Mesenteric fat pad (tissue), 1 donor: ENCODE measurements at regions not wholly inside any gene's neighbourhood (a gene's known extent, or its start where the extent isn't known, plus 50 kb on each side); places are given as distances from the start of the nearest gene placed in this dataset.

Experiments used
- DNase-seq: peaks from one replicate; pipeline ENCODE4 v3.0.0-alpha.2; 2020; ENCODE audit warnings: low spot score
- donor health status: DM: yes; HTN: yes; CAD: no.

DNA sequence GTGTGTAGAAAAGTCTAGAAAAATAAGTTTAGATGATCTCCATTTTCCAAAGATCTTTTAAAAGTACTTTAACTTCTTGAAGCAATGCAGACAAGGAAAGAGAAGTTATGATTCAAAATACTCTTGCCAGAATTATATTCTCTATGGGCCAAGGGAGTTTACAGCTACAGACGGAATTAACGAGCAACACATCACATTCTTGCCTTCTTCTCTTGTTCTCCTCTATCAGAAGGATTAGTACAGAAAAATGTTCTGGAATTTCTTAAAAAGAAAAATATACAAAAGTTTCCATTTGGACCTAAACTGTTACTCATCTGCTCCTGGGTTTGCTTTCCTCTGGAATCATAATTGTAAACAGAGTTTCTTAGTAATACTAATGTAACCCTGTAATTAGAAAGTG is 284.7 kb upstream of the HSF2 start:
- DNase-seq = no peak

DNA sequence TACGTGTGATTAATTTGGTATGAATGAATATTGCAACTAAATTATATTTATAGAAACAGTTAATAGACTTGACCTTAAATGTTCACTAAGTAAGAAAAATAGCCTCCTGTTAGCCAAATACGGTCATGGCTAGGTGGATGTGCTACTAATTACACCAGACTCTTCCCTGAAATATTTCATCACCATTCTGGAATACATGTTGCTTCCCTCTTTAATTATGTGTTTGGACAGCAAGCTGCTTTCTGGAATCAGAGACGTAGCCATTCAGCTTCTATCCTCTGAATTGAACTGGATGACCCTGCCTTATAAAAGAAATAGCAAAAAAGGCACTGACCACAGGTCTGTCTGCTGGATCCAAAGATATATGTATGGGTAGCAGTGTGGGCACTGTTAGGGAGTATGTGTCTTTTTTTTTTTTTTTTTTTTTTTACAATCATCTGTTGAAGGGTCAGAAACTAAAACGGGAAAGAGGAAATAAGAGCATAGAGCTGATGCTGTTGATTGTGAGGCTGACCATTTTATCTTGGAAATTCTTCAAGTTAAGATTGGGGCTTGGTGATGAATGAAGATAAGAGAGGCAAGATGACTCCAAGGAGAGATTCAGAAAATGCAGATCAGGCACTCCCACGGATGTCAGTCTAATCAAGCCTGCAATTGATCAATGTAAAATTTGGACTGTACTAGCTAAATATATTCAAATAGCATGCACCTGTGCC is 283.2 kb upstream of the HSF2 start:
- no peak for DNase-seq

DNA sequence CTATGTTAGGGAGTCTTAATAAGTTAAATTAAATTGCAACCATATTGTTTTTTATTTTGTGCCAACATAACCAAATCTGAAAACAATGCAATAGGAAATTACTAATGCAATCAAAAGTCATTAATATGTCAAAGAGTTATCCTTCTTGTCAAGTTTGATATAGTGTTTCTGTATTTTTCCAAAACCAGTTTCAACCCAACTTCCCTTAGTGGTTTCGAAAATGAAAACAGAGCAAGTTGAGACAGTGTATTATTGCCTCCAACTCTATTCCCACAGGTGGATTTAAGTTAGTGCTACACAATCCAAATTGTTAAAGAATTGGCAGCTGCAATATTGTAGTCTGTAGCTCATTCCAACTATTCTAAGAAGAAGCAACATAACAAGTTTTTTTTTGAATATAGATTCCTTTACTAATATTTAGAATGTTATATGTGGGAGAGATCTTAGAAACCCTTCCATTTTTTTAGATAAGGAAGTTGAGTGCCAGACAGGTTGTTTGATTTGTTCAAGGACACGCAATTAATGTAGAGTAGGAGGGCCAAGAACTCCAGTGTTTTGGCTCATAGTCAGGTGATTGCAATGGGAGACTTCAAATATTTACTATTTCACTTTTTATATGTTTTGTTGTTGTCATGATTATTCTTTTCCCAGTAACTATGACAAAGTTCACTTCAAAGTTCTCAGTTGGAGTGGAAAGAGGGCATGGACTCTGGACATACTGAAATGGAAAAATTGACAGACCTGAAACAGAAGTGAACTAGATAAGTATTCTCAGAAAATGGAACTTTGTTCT is 282.4 kb upstream of the HSF2 start:
- no peak for DNase-seq

DNA sequence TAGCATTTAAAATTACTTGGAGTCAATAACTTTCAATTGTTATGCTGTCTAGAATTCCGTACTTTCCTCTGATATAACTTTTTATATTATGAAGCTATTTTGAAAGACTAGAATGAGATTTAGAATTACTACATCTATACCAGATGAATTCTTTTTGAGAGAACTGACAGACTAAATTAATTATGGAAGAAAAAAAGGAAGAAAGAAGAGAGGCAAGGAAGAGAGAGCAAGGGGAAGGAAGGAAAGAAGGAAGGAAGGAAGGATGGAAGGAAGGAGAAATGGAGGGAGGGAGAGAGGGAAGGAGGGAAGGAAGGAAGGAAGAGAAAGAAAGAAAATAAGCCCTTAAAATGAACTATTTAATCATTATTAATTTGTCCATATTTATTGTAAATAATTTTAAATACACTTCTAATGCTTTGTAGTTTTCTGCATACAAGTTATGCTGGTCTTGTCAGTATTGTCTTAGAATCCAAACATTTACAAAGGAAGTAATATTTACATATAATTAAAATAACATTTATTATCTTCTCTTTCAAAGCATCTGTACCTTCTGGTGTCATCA is 280.4 kb upstream of the HSF2 start:
- DNase-seq = no peak

DNA sequence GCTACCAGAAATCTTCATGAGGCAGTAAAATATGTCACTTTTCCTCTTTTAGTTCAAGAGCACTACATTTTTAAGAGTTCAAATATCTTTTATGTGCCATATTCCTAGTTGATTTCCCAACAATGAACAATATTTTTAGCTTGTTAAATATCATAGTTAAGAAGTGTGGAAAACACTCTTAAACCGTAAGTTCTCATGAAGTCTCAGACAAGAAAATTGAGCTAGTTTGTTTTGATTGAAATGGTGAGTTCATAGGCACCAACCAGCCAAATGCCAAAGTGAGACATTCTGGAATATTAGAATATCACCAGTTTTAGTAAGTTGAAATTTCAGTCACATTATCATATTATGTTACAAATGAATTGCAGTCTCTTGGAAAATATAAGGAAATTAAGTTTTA is 277.2 kb upstream of the HSF2 start:
- no peak for DNase-seq

DNA sequence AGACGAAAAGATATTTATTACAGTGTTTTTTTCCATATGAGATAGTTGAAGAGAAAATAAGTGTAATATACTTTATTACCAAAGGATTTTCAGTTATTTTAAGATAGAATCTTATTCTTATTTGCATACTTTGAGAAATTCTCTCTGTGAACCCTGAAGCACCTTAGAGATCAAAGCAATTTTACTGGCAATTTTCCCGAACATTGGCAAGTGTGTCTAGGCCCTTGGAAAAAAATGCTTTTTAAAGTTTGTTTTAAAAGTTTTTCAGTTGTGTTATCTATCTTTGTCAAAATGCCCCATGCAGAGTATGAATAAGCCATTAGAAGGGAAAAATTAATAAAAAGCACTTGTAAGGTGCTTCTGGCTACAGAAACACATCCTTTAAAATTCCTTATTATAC is 276.8 kb upstream of the HSF2 start:
- DNase-seq = no peak

DNA sequence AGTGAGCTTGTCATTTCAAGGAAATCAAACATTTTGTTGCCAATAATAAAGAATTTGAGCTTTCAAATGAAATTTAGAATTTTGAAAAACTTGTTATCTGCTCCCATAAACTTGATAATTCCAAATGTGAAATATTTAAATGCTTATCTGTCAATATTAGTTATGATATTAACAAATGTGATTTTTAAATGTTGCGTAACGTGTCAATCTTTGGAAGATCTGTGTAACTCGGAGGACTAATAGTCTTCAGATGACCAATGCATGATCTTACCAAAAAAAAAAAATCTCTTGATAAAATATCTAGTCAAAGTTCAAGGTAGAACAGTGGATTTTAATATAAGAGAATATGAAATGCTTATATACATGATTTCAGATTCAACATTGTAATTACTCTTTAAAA is 274.5 kb upstream of the HSF2 start:
- no peak for DNase-seq

DNA sequence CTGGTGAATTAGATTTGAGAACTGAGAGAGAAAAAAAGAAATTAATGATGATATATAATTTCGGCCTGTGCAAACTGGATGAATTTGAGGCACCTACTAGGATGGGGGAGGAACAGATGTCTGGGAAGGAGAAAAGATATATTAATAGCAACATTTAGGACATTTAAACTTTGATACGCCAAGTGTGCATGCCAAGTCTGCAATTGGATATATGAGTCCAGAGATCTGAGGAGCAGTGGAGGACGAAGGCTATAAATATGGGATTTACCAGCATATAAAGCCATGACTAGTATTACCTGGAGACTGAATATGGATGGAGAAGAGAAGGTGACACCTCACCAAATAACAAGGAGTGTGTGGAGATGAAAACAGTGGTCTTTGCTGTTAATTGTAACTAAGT is 272.6 kb upstream of the HSF2 start:
- DNase-seq = no peak

DNA sequence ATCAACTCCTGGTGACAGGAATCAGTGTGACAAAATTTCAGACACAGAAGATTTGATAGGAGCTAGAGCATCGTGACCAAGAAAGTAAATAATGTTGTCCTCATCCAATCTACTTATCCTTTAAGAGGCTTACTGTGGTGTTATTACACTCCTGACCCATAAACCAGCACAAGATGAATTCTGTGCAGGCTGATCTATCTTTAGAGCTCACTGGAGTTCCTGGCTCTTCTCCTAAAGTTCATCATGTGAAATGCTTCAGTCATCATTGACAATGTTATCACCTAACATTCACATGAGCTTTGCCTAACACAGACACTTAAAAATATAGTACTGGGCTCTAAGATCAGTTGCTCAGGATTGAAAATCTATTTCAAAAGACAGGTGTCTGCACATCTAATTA is 271.0 kb upstream of the HSF2 start:
- no peak for DNase-seq

DNA sequence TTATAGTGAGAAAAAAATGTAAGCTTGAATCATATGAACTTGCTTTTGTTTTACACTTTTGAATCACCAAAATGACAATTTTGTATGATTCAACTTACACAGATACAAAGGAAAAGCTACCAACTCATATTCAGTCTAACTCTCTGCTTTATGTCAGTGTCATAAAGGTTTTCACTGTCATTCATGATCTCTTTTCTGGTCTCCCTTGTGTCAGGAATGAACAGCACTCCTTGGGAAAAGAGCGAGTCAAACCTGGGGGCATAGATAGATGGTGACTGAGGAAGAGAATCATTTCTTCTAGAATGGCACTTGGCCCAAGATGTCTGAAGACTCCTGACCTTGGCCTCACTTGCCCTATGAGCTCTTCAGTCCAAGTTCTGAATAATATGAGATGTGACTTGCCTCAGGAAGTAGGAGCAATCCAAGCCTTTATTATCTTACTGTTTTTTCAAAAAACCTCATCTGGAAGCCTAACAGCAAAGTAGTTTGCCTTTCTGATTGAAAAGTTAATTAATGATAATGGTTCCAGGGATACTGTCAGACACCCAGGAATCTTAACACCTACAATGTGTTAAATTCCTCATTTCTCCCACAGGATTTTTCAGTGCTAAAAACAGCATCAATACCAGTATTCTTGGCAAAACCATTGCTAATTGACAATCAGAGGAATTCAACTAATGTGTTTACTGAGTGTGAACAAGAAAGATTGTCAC is 270.0 kb upstream of the HSF2 start:
- DNase-seq = no peak

DNA sequence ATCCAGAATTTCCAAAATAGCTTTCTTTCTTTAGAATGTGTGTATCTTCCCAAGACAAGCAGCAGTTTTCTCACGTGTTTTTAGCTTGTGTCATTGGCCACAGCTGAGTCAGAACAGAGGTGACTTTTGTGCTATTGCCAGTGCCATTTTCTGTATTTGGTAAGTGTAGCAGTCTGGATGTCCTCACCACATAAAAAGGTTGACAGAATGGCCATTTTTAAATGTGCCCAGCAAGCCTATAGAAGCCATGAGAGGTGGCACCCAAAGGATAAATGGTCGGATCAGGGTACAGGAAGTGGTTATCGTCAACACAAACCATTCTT is 269.5 kb upstream of the HSF2 start:
- DNase-seq = no peak

DNA sequence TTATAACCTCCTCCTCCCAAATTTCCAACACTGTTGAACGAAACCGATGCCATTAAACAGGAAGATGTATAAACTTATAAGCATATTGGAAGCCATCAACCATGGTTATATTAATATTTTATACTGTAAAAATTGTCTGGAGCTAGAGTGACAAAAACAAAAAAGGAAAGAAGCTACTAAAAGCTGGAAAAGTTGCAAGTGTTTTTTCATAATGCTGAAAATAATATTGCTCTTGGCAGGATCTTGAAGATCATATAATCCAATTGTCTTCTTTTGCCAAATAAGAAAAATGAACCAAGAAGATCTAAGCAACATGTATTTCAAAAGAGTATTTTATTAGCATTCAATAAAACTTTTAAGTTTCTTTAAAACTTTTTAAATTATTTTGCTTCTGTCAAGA is 268.9 kb upstream of the HSF2 start:
- no peak for DNase-seq

DNA sequence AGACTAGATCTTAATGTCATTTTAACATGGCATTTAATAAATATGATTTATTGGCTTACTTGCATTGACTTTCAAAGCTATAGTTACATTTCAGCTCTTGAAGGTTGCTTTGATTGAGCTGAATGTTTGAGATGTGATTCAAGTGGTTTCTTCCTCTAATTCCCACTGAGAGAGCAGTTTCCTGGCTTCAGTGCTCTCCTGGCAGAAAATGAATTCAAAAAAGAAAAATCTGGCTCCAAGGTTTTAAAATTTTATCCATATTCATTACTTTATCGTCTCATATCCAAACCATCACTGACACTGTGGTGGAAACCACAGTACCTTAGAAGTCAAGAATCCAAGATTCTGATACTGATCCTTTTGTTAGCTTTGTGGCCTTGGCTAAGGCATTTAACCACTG is 263.1 kb upstream of the HSF2 start:
- no peak for DNase-seq

DNA sequence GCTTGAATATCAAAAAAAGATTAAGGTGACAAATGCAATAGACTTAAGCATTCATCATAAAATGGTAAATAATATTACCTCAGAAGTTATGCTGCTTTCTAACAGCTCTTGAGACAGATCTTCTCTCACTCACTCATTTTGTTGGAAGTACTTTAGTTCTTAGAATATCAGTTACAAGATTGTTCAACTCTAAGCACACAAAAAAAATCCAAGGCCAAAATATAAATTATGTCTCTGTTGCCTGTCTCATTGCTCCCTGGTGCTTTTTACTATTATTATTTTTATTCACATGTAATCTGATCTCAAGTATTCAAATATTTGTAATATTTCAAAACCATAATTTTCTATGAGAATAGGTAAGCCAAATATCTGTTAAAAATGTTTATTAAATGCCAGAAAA is 259.4 kb upstream of the HSF2 start:
- no peak for DNase-seq

DNA sequence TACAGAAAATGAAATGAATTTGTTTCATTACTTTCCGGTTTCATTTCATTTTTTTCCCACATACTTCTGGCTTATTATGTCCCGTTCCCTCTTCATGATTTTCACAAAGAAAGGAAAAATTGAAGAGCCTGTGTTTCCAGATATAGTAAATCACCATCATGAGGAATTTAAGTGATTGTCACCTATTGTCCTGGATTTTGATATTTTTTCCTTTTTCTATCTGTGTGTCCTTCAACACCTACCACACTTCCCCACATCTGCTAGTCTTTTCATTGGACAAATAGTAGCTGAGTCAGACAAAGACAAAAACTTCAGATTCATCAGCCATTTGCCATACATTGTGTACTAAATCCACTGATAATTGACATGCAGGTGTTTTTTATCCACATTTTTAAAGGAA is 258.2 kb upstream of the HSF2 start:
- DNase-seq = no peak

DNA sequence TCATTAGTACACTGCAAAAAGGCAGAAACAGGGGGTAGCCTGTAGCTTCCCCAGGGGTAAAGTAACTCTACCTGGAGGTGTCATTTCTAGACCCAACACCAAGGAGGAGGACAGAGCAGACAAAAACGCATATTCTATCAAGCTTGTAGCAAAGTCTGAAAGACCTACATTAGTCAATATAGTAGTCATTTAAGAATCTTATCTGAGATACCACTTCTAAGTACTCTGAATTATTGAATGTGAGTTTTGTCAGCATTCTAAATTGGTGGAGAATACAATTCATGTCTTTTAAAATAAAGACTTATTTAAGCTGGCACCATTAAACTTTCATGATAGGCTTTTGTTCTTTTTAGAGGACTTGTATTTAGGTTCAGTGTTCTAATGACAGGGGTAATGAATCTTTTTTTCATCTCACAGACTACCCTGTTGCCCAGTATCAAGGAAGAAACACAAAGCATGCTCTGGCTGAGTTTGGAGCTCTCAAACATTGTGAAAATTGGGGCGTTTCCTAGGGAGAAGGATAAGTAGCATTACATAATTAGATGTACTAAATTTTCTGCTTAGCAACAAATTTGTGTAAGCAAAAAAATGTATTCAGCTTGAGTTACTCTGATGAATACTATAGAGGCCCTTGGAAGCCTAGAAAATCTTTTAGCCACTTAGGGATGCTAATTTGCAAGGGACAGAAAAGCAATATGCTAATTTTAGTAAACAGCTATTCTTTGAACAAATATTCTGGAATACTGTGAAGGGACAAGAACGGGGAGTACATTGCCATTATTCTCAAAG is 255.4 kb upstream of the HSF2 start:
- DNase-seq = no peak

DNA sequence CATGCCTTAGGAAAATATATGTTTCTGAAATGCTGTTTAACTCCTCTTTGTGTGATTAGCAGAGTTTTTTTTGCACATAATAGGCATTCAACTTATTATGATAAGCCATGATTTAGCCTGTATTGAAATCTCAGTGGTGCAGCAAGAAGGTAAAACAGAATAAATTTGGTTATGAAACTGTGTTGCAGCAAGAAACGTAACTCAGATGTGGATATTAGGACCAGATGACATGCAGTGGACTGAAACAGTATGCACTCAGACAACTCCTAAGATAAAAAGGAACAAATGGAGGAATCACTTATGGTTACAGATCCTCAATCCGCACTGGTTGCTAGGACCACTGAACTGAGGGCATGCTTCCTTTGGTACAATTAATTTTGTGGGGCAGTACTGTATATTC is 254.2 kb upstream of the HSF2 start:
- DNase-seq = no peak

DNA sequence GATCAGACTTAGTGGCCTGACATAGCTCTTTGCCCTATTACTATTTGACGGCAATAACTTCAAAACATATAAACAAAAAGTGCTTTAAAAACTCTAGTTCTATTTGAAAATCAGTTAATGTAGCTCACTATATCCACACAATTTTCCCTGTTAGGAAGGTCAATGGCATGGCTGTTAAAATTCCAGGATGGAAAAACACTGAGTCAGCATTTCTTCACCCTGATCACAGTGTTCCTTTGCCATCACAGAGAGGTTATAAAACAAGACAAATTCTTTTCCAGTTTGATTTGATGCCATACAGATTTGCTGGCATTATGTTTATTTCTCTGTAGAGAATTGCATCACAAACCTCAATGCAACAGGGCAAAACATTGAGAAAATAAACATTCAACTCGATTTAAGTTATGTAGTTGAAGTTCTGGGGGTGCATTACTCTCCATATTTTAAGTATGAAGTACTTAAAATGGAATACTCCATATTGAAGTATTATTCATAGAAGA is 253.7 kb upstream of the HSF2 start:
- no peak for DNase-seq

DNA sequence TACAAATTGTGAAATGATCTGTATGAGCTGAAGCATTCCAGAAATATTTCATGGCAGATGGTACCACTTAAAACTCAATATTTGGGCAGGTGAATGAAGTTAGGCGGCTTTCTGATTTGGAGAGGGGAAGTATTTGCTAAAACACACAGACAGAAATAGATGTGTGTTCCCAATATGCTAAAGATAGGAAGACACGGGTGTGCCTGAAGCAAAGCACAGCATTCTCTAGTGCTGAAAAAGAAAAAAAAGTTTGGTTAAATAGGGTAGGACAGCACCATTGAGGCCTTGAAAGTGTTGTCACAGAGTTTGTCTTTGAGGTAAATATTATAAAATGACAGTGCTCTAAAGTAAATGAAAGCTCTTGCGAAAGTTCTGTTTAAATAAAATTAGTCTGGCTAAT is 252.2 kb upstream of the HSF2 start:
- no peak for DNase-seq

DNA sequence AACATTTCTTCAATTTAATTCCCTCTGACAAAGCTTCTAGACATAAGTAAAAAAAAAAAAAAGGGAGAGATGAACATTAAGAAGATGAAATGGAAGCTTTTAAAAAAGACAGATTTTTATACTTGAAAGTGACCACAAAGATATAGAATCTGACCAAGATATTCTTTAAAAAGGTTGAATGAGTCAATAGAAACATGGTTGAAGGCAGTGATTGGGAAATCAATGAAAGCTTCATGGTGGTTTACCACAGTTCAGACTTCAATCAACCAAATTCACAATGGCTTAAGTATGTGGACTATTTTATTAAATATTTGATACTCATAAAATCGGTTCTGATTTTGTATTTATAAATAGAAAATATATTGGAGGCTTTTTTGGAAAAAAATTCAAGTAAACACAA is 248.4 kb upstream of the HSF2 start:
- DNase-seq = no peak

DNA sequence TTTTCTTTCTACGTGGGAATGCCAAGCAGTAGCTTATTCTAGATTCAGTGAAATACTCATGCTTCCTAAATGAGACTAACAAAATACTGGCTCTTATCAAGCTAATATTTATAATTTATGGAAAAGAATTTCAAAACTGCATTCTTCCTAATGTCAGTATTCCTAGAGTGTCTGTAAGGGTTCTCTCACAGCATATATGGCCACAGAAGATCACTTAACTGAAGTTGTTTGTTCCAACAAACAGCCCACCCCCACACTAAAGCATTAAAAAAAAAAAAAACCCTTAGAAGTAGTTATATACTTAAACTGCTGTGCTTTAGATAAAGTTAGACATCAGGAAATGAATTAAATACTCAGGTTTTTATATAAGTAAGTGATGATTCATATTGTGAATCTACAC is 247.7 kb upstream of the HSF2 start:
- no peak for DNase-seq
